GM12878 (cell line): ENCODE measurements at regions not wholly inside any gene's neighbourhood (a gene's known extent, or its start where the extent isn't known, plus 50 kb on each side); places are given as distances from the start of the nearest gene placed in this dataset.

Experiments
- ATAC-seq: fragments of 200-7000 bp; cut with Tn5 transposase; 3 replicates; pipeline ENCODE4 v1.9.1; 2020; ENCODE audit warnings: mild to moderate bottlenecking, moderate library complexity
- BruUV-seq: library from RNA; stranded (reverse); fragments of 400-500 nt; replicated peaks from 2 replicates; lab custom pipeline; 2021; lab: Mats Ljungman, UMichigan
- CTCF ChIA-PET: fragments of 300-600 bp; sonication (Branson Sonifier 250); formaldehyde crosslinking; extraction: SDS; loops from one replicate; lab custom pipeline; 2021; ENCODE audit warnings: inconsistent platforms; lab: Yijun Ruan, JAX
- POLR2A ChIA-PET: fragments of 350-600 bp; formaldehyde crosslinking; extraction: SDS; loops from one replicate; lab custom pipeline; 2021; ENCODE audit warnings: inconsistent platforms; lab: Charles Lee
- RAD21 ChIA-PET: fragments of 300-600 bp; sonication (Branson Sonifier 250); formaldehyde crosslinking; loops from one replicate; lab custom pipeline; 2023; ENCODE audit warnings: antibody characterized with exemption; ENCODE audit not compliant: unreplicated experiment; lab: Charles Lee
- SMC1A ChIA-PET: fragments of 300-600 bp; sonication (Branson Sonifier 250); formaldehyde crosslinking; loops from one replicate; lab custom pipeline; 2023; ENCODE audit not compliant: unreplicated experiment, uncharacterized antibody; lab: Charles Lee
- DNase-seq: peaks from one replicate; pipeline ENCODE4 v3.0.0-alpha.2; 2011; ENCODE audit warnings: low read depth, low spot score
- FAIRE-seq: peaks from 3 replicates; lab custom pipeline; 2011; peaks lifted over from hg19 to GRCh38; lab: Jason Lieb, UNC
- H2AFZ ChIP-seq: 2 replicates; pipeline ENCODE4 v1.6.0; 2011; ENCODE audit warnings: low read depth, low read length, control low read depth; ENCODE audit not compliant: control insufficient read depth
- H3K27ac ChIP-seq: 2 replicates; pipeline ENCODE4 v1.5.1; 2011; ENCODE audit warnings: control low read depth; ENCODE audit not compliant: control insufficient read depth, insufficient read depth
- H3K27me3 ChIP-seq, 2 experiments: replicated peaks in 1 of 2; 2 replicates each; pipeline versions ENCODE4 v1.6.0 to v1.6.1; 2011; ENCODE audit warnings: low read length in 1 of 2; ENCODE audit not compliant: control insufficient read depth in 2 of 2, insufficient read depth in 2 of 2
- H3K36me3 ChIP-seq, 2 experiments: 2 replicates each; pipeline ENCODE4 v1.5.1; 2011; ENCODE audit warnings: low read length in 1 of 2; ENCODE audit not compliant: control insufficient read depth in 2 of 2, insufficient read depth in 2 of 2
- H3K4me1 ChIP-seq: 2 replicates; pipeline ENCODE4 v1.6.1; 2011; ENCODE audit warnings: mild to moderate bottlenecking, low read length, moderate library complexity, mixed read lengths; ENCODE audit not compliant: control insufficient read depth, insufficient read depth
- H3K4me2 ChIP-seq: 2 replicates; pipeline ENCODE4 v1.6.0; 2011; ENCODE audit warnings: control low read depth; ENCODE audit not compliant: control insufficient read depth, insufficient read depth
- H3K4me3 ChIP-seq: fragments of 200-600 bp; sonication (generic); 2 replicates; pipeline ENCODE4 v1.5.1; 2016
- H3K79me2 ChIP-seq: 2 replicates; pipeline ENCODE4 v1.6.0; 2011; ENCODE audit warnings: low read length; ENCODE audit not compliant: control insufficient read depth, insufficient read depth
- H3K9ac ChIP-seq: 2 replicates; pipeline ENCODE4 v1.8.0; 2011; ENCODE audit warnings: low read length, control low read depth, mixed read lengths; ENCODE audit not compliant: control insufficient read depth, insufficient read depth
- H3K9me3 ChIP-seq: replicated peaks from 3 replicates; pipeline ENCODE4 v1.5.1; 2011; ENCODE audit warnings: mild to moderate bottlenecking, low read length; ENCODE audit not compliant: control insufficient read depth, insufficient read depth
- H4K20me1 ChIP-seq: 2 replicates; pipeline ENCODE4 v1.6.0; 2011; ENCODE audit not compliant: control insufficient read depth, insufficient read depth
- FOXK2 ChIP-seq: fragments of 450-650 bp; IDR thresholded peaks from 2 replicates; pipeline ENCODE4 v1.6.1; 2017; ENCODE audit warnings: mild to moderate bottlenecking, moderate library complexity
- HDGF ChIP-seq: fragments of 450-650 bp; IDR thresholded peaks from 2 replicates; pipeline ENCODE4 v1.6.1; 2016; ENCODE audit warnings: antibody characterized with exemption
- HSF1 ChIP-seq: fragments of 150-350 bp; IDR thresholded peaks from 2 replicates; pipeline ENCODE4 v1.6.1; 2014; ENCODE audit warnings: mild to moderate bottlenecking, low read depth, low read length
- NBN ChIP-seq: fragments of 450-650 bp; IDR thresholded peaks from 2 replicates; pipeline ENCODE4 v1.6.1; 2016
- NFYB ChIP-seq: IDR thresholded peaks from 2 replicates; pipeline ENCODE4 v1.6.1; 2011; ENCODE audit warnings: low read depth, mild to moderate bottlenecking, low read length, improper control_type of control experiment, moderate library complexity; ENCODE audit not compliant: insufficient read depth
- NR2C2 ChIP-seq: IDR thresholded peaks from 2 replicates; pipeline ENCODE4 v1.6.1; 2011; ENCODE audit warnings: borderline replicate concordance, low read depth; ENCODE audit not compliant: control insufficient read depth, insufficient read length
- SRF ChIP-seq, 2 experiments: IDR thresholded peaks; 2 replicates each; pipeline ENCODE4 v1.6.1; 2011; ENCODE audit warnings: low read depth in 2 of 2, low read length in 2 of 2, mild to moderate bottlenecking in 1 of 2, moderate library complexity in 1 of 2
- USF1 ChIP-seq: IDR thresholded peaks from 2 replicates; pipeline ENCODE4 v1.6.1; 2011; ENCODE audit warnings: borderline replicate concordance, low read depth, mild to moderate bottlenecking, moderate library complexity, mixed read lengths, low read length; ENCODE audit not compliant: insufficient read depth; ENCODE audit errors: extremely low read length
- ZNF592 ChIP-seq: fragments of 450-650 bp; IDR thresholded peaks from 2 replicates; pipeline ENCODE4 v1.6.1; 2017; ENCODE audit warnings: mild to moderate bottlenecking, moderate library complexity
- WGBS: methylation state at CpG from one replicate; pipeline ENCODE4 v1.1.6; 2016; ENCODE audit warnings: low lambda C conversion rate; ENCODE audit not compliant: insufficient replicate concordance, insufficient coverage; ENCODE audit errors: missing lambda C conversion rate; 5-methylcytosine and 5-hydroxymethylcytosine counted together
- in situ Hi-C: fragments of 300-500 bp; cut with MboI; formaldehyde crosslinking; loops from 9 replicates; pipeline ENCODE4 v1.14.3; 2018; ENCODE audit warnings: mixed read lengths
- intact Hi-C: fragments of 100-400 bp; cut with micrococcal nuclease; formaldehyde crosslinking; loops from one replicate; pipeline ENCODE4 v1.14.2; 2022; ENCODE audit not compliant: unreplicated experiment

GRCh38 chr21:35770101-35770945 is 290.0 kb downstream of the SETD4 start (continued):
- TF ChIP-seq NBN = no peak
- TF ChIP-seq ZNF592 = no peak
- TF ChIP-seq NR2C2 = no peak

GRCh38 chr21:35768187-35768586 is 292.1 kb downstream of the SETD4 start:
- no peaks in the 10 kb centered on the region for H3K4me1 ChIP-seq
- H3K4me3 ChIP-seq = no peak overlapping the region
- 76% methylated on average over 2 of the region's 2 CpGs for WGBS
- TF ChIP-seq SRF (IDR thresholded peaks at IDR 0.05; ENCODE audit: low read depth in 2 of 2, low read length in 2 of 2) (no peak), FOXK2 (no peak), USF1 (no peak), ZNF592 (no peak), HDGF (no peak), HSF1 (no peak), NFYB (no peak)
- H3K27ac ChIP-seq = no peak overlapping the region
- SMC1A ChIA-PET = no interaction called here
- no peaks in the 10 kb centered on the region for H4K20me1 ChIP-seq
- H3K79me2 ChIP-seq = no peaks in the 10 kb centered on the region
- RAD21 ChIA-PET = no interaction called here
- no peak overlapping the region for H3K9ac ChIP-seq
- no peak overlapping the region for H3K4me2 ChIP-seq
- ATAC-seq (no peak), DNase-seq (no peak), FAIRE-seq (no peak)
- in situ Hi-C loops (no loop called here), intact Hi-C loops (no loop called here)
- no peaks in the 10 kb centered on the region; a peak in 1 of 4 replicates for H3K27me3 ChIP-seq
- POLR2A ChIA-PET = no interaction called here
- no peaks in the 10 kb centered on the region for H3K36me3 ChIP-seq
- no peak overlapping the region for H2AFZ ChIP-seq
- CTCF ChIA-PET = no interaction called here
- H3K9me3 ChIP-seq = no peaks in the 10 kb centered on the region
- BruUV-seq = no TSS peak
